UCSD-AML1 (cell line): ENCODE measurements at regions not wholly inside any gene's neighbourhood (a gene's known extent, or its start where the extent isn't known, plus 50 kb on each side); places are given as distances from the start of the nearest gene placed in this dataset.
"Not testable (repeated sequence)": the region's sequence is repeated elsewhere in the genome, so short reads cannot be mapped to it uniquely, and the experiment has no call there.

Experiments
- DNase-seq: peaks from one replicate; lab custom pipeline; 2025; ENCODE audit not compliant: unreplicated experiment; lab: John Stamatoyannopoulos, UW

GRCh38 chr14:85883966-85884365, 354.0 kb downstream of the FLRT2 start:
- no peak for DNase-seq

GRCh38 chr14:85883101-85883500, 353.2 kb downstream of the FLRT2 start:
- no peak for DNase-seq

- DNase-seq, result no peak
Observed at GRCh38 chr14:85881935-85882334, 352.0 kb downstream of the FLRT2 start.

- DNase-seq, result no peak
Observed at GRCh38 chr14:85878874-85879273, 348.9 kb downstream of the FLRT2 start.

- no peak for DNase-seq
Observed at GRCh38 chr14:85873006-85873405, 343.1 kb downstream of the FLRT2 start.

GRCh38 chr14:85867450-85867849, 337.5 kb downstream of the FLRT2 start:
- no peak for DNase-seq

GRCh38 chr14:85865701-85866100, 335.8 kb downstream of the FLRT2 start:
- DNase-seq, result no peak

- DNase-seq, result no peak
Observed at GRCh38 chr14:85858634-85859033, 328.7 kb downstream of the FLRT2 start.

GRCh38 chr14:85856430-85856829, 326.5 kb downstream of the FLRT2 start:
- DNase-seq, result no peak

GRCh38 chr14:85853996-85854526, 324.1 kb downstream of the FLRT2 start:
- no peak for DNase-seq

GRCh38 chr14:85852906-85853305, 323.0 kb downstream of the FLRT2 start:
- no peak for DNase-seq

GRCh38 chr14:85852123-85852522, 322.2 kb downstream of the FLRT2 start:
- DNase-seq, result not testable (repeated sequence)

- DNase-seq, result not testable (repeated sequence)
Observed at GRCh38 chr14:85830549-85830948, 300.6 kb downstream of the FLRT2 start.

GRCh38 chr14:85829601-85830000, 299.7 kb downstream of the FLRT2 start:
- not testable (repeated sequence) for DNase-seq

GRCh38 chr14:85824526-85824925, 294.6 kb downstream of the FLRT2 start:
- DNase-seq, result no peak

GRCh38 chr14:85822236-85822635, 292.3 kb downstream of the FLRT2 start:
- DNase-seq, result no peak

- no peak for DNase-seq
Observed at GRCh38 chr14:85817430-85817829, 287.5 kb downstream of the FLRT2 start.

- peak; percentile 12 for DNase-seq
Observed at GRCh38 chr14:85813040-85813439, 283.1 kb downstream of the FLRT2 start.

GRCh38 chr14:85811340-85811739, 281.4 kb downstream of the FLRT2 start:
- no peak for DNase-seq

- DNase-seq, result no peak
Observed at GRCh38 chr14:85799668-85800067, 269.7 kb downstream of the FLRT2 start.

- no peak for DNase-seq
Observed at GRCh38 chr14:85798856-85799255, 268.9 kb downstream of the FLRT2 start.

- DNase-seq, result no peak
Observed at GRCh38 chr14:85793533-85793932, 263.6 kb downstream of the FLRT2 start.

- DNase-seq, result no peak
Observed at GRCh38 chr14:85789506-85789905, 259.6 kb downstream of the FLRT2 start.
